HG03342 (cell line): ENCODE measurements at regions not wholly inside any gene's neighbourhood (a gene's known extent, or its start where the extent isn't known, plus 50 kb on each side); places are given as distances from the start of the nearest gene placed in this dataset.
A peak's percentile ranks its signal among the peaks of the same experiment; 100 is the strongest.
"Not testable (repeated sequence)": the region's sequence is repeated elsewhere in the genome, so short reads cannot be mapped to it uniquely, and the experiment has no call there.

Source experiments
- ATAC-seq: cut with Tn5 transposase; IDR thresholded peaks from one replicate; pipeline ENCODE4 v1.9.1; 2021; ENCODE audit warnings: mild to moderate bottlenecking, moderate library complexity; ENCODE audit not compliant: unreplicated experiment

DNA sequence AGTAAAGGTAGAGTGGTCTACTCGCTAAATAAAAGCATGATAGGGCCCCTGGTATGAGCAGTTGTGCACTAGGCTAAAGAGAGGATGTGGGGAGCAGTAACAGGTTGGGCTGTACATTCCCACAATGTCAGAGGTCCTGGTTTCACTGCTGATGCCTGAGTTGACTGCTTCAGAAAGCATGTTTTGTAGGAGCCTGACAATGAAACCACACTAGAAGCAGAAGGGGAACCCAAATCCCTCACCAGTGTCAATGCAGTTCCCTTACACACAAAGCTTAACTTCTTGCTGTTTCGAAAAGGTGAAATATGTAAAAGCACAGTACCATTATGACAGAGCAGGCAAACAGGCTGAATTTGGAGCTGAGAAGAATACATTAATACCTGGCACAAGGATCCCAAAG lies 291.7 kb upstream of the KYNU start:
- ATAC-seq, result peak; percentile 89

DNA sequence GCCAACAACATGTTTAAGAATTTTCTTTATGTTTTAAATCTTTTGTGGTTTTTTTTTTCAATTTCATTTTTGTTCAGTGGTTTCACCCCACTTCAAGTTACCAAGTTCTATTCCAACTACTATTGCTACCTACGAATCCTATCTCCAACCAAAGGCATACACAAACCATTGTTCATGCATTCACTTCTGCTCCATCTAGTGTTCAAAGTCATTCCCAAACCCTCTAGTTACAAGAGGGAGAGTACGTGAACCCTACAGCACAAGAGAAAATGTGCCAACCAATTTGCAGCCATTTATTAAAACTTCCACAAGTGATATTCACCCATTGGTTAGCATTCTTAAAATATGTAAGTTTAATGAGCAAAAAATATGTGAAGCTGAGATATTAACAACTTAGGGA lies 295.1 kb upstream of the KYNU start:
- ATAC-seq, result no peak

DNA sequence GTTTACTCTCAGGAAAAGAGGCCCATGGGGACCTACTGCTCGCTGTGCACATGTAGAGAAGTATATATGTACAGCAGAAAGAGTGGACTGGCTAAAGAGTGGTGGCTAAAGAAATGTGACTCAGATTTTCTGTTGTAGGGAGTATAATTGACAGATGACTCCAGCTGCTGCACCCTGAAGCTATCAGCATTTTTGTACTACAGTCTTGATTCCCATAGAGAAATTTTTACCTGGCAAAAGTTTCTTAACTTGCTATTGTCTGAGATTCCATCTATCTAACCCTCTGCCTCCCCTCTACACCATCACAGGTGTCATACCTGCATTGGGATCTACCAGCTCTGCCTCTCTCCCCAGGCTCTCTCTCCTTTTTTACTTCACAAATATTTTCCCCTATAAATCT lies 296.0 kb upstream of the KYNU start:
- ATAC-seq, result no peak

DNA sequence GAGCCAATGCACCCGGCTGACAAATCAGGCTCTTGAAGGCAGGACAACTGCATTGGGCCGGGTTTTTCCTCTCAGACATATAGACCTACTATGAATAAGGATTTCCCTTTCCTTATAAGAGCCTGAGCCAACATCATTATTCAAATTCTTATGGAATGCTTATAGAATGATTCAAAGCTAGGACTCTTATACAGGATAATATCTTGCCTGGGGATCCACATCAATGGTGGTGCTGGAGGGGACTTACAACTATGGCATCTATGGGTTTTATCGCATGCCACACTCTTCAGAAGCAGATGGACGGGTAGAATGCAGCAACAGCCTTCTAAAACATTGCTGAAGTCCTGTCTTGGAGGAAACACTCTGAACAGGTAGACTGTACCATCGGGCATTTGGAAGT lies 296.8 kb upstream of the KYNU start:
- no peak for ATAC-seq

DNA sequence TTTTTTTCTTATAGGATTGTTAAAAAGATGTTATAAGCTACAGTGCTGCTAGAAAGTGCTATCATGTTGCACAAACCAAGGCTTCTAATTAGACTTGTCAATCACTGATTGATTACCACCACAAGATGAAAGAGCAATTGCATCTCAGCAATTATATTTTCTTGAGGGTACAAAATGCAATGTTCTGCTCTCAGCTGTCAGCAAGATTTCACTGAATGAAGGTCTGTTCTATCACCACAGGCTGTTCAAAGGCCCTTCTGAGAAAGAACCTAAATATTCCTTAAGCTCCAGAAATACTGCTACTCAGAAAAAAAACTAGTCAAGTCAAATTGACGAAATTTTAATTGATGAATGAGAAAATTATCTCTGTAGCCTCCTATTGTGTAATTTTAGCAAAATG lies 301.9 kb upstream of the KYNU start:
- no peak for ATAC-seq

DNA sequence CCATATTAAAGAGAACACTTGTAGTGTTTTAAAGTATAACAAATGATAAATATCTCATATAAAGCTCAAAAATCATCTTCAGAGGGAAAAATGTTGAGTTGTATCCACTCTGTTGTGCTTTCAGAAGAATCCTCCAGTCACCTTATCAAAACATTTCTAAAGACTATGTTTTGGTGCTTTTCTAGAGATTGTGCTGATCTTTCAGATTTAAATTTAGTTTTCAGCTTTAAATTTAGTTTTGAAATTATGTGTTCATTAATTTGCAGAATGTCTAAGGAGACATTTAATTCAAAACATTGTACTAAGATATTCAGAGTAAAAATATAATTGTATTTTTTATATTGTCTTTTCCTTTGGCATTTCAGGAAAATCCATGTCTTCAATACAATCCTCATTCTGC lies 303.1 kb upstream of the KYNU start:
- ATAC-seq, result no peak

DNA sequence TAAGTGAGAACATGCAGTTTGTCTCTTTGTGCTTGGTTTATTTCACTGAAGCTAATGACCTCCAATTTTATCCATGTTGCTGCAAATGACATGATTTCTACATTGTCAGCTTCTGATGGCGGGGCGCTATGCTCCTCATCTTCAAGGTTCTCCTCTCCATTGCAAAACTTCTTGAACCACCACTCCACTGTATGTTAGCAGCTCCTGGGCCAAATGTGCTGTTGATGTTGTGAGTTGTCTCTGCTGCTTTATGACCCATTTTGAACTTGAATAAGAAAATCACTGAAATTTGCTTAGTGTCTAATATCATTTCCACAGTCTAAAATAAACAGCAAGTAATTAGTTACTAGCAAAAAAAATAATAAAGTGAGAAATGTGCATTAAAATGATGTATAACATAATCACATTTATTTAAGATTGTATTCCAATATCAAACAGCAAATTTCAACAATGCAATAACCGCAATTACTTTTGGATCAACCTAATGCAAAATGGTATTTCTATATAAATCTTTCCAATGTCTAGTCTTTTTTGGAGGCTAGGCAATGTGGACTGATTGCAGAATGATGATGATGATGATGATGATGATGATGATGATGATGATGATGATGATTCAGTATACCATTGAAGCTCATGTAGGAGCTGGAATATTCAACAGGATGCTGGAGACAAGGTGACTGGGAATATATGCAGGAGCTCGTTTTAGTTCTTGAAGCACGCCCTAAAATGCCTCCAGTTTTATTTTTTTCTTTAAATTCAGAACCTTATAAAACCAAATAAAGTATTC lies 304.9 kb upstream of the KYNU start:
- no peak for ATAC-seq

DNA sequence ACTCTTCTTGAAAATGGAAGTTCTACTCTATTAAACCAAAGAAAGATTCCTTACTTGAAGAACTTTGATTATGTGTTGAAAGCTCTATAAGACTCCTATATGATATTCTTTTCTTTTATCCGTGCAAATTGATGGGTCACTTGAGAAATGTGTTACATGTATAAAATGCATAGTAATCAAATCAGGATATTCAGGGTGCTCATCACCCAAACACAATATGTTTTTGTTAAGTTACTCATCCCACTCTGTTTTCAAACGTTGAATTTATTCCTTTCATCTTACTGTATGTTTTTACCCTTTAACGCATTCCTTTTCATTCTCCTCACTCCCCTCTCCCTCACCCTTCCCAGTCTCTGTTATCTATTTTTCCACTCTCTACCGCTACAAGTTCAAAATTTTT lies 305.5 kb upstream of the KYNU start:
- no peak for ATAC-seq

DNA sequence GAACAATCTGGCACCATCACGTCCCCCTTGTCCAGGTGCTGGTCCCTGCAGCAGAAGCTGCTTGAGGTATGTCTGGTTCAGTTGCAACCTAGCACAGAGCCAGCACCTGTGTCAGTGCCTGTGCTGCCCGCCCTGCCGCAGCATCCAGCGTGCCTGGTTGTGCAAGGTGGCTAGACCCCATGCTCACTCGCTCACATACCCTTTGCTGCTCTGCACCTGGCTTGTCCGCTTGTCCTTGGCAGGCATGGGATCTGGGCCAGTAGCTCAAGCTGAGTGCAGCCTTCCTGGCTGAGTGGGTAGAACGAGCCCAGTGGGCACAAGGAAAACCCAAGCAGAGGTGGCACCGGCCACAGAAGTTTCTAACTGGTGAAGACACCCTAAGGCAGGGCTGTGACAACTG lies 314.6 kb upstream of the KYNU start:
- no peak for ATAC-seq

DNA sequence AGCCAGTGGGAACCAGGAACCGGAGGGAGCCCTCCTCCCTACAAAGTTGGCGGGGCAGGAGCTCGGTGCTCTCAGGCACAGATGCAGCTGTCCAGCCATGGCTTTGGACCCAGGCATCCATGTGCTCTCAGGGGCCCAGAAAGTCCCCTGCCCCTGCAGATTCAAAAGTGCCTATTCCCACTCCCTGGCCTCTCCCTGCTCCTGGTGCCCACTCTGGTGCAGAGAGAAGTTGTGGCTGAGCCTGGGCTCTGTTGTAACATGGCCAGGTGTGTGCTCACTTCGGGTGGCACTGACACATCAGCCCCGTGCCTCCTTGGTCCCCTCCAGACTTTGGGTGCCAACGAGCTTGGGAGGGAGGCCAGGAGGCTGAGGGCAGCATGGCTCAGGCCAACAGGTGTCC lies 315.8 kb upstream of the KYNU start:
- ATAC-seq, result no peak

DNA sequence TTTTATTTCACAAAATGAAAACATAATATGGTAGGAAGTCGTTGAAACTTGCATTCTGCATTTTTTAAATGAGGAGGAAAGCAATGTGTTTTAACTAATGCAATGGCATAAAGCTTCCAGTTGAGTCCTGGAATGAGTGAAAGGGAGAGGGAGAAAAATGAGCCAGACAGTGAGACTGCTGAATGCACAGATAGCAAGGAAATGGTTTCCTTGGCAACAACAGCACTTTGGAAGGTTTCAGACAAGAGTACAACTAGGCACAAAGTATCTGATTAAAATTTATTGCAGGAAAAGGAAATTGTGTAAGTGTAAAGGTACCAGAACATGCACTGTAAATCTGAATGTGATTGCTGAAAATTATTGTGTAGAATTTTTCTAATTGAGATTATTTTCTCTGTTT lies 320.1 kb upstream of the KYNU start:
- no peak for ATAC-seq

DNA sequence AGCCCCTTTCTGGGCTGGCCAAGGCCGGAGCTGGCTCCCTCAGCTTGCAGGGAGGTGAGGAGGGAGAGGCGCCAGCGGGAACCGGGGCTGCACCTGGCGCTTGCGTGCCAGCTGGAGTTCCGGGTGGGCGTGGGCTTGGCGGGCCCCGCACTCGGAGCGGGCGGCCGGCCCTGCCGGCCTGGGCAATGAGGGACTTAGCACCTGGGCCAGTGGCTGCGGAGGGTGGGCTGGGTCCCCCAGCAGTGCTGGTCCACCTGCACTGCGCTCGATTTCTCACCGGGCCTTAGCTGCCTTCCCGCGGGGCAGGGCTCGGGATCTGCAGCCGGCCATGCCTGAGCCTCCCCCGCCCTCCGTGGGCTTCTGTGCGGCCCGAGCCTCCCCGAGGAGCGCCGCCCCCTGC lies 331.5 kb upstream of the KYNU start:
- not testable (repeated sequence) for ATAC-seq

DNA sequence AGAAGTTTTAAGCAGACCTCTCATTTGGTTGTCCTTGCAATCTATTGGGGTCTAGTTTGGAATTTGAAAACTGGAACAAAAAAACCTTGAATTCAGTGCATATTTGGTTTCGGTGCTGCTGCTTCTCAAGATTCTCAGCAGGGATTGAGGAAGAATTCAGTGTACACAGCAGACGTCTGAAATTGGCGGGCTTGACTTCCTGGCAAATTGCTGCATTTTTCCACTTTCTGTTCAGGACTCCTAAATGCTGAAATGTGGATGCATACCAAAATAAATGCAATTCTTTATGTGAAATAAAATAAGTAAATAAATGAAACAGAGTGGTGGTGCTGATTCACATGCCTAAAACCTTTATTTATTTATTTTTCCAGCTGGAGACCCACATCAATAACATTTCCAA lies 332.4 kb upstream of the KYNU start:
- no peak for ATAC-seq

DNA sequence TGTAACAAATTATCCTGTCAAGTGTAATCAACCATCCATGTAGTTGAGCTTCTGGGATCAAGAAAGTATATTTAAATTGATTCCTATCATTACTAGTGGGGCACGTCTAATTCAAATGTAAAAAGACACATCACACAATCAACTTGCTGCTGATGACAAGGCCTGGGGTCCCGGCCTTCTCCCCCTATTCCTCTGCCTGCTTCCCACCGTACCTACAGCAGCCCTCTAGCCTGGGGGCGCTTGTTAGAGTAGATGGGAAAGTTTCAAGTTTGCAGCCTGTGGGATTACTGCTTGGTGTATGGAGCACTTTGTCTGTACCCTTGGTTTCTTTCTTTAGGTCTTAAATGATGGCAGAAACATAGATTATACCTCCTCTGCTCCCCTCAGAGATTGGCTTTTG lies 333.3 kb upstream of the KYNU start:
- ATAC-seq, result no peak

DNA sequence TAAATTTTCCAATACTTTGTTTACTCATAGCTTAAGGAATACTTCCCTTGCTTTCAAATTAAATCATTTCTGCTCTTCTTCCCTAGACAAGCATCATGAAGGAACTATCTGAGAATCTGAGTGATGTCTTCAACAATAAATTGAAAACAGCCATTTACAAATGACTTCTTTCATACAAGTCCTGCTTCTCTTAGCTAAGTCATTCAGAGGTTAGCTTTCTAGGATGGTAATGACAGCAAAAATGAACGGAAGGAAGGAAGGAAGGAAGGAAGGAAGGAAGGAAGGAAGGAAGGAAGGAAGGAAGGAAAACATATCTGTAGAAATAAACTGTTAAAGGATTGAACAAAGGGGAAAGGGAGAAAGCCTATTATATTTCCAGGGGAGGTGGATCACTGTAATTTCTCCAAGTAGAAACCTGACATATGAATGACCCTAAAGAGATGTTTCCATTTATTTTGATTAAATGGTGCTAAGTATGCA lies 335.0 kb upstream of the KYNU start:
- no peak for ATAC-seq

DNA sequence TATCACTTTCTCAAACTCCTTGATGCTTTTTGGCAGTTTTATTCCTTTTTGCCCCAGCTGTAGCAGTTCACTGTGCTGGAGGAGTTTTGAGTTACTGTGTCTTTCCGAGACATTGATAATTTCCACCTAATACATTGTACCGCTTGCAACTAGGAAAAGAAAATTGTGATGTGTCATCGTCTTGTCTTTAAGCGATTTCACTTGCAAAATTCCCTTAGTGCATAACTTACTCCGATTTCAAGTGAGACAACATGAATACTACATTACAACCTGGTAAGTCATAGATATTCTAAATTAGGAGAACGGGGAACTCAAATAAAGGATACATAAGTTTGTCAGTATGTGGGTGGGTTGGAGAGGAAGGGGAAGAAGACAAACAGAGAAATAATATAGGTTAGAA lies 340.5 kb upstream of the KYNU start:
- ATAC-seq, result no peak

DNA sequence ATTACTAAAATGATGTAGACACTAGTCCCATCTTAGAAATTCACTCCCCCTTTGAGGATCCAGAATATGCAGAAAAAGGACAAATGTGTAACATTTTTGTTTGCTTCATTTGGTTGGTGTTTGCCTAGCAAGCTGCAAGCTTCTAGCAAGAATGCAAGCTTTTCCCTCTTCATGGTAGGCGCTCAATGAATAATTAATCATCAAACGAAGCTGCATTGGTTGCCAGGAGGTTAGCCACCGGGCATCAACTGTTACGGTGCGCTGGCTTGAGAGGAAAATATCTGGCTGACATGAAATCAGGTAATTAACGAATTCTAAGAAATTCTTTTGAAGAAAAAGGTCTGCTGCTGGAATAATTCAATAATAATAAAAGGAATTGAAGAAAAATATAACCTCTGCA lies 341.0 kb upstream of the KYNU start:
- ATAC-seq, result no peak

DNA sequence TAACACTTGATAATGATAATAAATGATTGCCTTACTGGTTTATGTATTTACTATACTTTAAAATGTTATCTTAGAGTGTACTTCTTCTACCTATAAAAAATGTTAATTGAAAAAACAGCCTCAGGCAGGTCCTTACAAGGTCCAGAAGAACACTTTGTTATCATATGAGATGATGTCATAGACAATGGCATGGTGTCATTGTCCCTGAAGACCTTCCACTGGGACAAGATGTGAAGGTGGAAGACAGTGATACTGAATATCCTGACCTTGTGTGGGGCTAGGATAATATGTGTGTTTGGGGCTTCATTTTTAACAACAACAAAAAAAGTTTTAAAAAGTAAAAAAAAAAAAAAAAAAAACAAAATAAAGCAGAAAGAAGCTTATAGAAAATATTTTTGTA lies 342.2 kb upstream of the KYNU start:
- no peak for ATAC-seq

DNA sequence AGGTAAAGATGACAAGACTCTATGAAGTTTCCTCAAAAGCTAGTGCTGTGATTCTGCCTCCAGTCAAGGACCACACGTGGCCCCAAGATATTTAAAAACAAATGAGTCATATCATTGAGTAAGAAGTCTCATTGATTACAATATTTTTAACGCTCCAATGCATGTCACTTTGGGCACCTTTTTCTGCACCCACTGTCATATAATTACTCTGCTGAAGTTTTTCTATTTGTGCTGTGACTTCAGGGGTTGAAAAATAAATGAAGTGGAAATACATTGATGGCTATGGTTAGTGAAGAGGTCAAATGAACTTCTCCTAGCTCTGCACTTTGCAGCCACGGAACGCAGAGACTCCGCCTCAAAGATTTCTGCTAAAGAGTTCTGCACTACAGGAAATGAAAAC lies 344.3 kb upstream of the KYNU start:
- no peak for ATAC-seq

DNA sequence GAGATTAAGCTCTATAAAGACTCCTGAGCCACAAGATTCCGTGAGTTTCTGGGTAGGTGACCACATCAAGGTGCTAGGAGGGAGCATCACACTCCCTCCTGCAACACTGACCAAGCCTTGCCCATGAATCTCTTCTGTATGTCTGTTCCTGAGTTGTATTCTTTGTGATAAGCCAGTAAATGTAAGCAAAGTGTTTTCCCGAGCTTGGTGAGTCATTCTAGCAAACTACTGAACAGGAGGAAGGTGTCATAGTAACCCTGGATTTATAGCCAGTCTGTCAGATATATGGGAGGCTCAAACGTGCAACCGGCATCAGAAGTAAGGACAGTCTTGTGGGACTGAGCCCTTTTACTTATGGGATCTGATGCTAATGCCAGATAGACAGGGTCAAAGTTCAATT lies 346.1 kb upstream of the KYNU start:
- ATAC-seq, result no peak

DNA sequence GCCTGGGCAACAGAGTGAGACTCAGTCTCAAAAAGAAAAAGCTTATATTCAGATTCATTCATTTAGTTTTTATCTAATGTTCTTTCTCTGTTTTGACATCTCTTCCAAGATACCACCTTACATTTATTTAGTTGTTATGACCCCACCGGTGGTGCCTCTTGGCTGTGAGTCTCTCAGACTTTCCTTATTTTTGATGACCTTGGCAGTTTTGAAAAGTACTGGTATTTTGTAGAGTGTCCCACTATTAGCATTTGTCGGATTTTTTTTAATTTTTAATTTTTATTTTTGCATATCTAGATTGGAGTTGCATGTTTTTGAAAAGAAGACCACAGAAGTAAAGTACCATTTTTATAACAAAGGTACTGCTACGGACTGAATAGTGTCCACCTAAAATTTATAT lies 351.7 kb upstream of the KYNU start:
- no peak for ATAC-seq

DNA sequence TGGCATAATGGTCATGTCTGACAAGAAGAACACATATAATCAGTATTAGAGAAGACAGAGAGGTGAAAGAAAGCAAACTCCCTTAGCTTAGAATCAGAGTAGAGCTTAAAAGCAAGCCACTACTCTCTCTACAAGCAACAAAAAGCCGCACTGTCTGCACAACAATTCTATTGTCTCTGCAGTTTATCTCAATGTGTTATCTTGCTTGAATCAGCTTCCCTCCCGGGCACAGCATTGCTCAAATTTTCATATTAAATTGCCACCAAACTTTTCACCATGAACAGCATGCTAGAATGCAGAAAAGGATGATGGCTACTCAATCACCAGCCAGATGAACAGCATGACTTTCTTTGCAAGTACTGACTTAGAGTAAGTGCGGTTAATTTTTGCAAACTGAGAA lies 356.0 kb upstream of the KYNU start:
- ATAC-seq, result no peak

DNA sequence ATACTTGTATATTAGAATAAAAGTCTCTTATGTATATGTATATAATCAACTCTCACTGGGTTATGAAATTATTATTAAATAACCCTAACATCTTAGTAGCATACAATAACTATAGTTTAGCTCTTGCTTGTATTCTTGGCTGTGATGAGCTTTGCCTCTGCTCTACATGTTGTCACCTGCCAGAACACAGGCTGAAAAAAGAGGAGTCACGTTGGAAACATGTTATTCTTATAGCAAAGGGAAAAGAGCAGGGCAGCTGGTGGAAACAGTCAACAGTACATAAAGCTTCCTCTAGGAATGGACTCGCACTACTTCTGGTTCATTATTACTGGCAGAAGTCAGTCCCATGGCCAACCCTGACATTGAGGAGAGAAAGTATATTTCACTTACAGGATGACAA lies 362.0 kb upstream of the KYNU start:
- ATAC-seq, result no peak
